ENCODE measurements at regions not wholly inside any gene's neighbourhood (a gene's known extent, or its start where the extent isn't known, plus 50 kb on each side); places are given as distances from the start of the nearest gene placed in this dataset.

DNA sequence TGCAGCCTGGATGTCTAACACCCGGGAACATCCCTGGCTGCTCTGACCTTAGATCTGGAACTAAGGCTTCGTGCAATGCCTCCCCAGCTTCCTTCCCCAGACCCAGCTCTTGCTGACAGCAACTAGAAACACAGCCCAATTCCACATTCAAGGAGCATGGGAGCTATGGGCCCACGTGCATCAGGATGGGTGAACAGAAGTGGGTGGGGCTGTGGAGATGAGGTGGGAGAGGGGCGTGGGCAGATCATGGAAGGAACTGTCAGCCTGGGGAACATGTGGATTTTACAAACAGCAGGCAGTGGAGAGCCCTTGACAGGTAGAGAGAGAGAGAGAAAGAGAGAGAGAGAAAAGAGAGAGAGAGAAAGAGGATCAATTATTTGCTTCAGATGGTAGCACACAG lies 231.6 kb downstream of the MATN1 start:
- TF ChIP-seq, protein P1, sequence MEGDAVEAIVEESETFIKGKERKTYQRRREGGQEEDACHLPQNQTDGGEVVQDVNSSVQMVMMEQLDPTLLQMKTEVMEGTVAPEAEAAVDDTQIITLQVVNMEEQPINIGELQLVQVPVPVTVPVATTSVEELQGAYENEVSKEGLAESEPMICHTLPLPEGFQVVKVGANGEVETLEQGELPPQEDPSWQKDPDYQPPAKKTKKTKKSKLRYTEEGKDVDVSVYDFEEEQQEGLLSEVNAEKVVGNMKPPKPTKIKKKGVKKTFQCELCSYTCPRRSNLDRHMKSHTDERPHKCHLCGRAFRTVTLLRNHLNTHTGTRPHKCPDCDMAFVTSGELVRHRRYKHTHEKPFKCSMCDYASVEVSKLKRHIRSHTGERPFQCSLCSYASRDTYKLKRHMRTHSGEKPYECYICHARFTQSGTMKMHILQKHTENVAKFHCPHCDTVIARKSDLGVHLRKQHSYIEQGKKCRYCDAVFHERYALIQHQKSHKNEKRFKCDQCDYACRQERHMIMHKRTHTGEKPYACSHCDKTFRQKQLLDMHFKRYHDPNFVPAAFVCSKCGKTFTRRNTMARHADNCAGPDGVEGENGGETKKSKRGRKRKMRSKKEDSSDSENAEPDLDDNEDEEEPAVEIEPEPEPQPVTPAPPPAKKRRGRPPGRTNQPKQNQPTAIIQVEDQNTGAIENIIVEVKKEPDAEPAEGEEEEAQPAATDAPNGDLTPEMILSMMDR (IDR thresholded peaks at IDR 0.05): no peak
- Histone ChIP-seq H3K36me3 (no peaks in the 10 kb centered on the region), H3K4me1 (no peaks in the 10 kb centered on the region), H3K27ac (no peak overlapping the region), H3K9me3 (no peaks in the 10 kb centered on the region), H3K27me3 (no peaks in the 10 kb centered on the region), H3K4me3 (no peak overlapping the region)
- intact Hi-C loops (cut with DNase I): no loop called here
- no peak for DNase-seq (ENCODE audit: low spot score in 2 of 2)

- intact Hi-C loops (cut with DNase I): no loop called here
- Histone ChIP-seq H3K4me1 (no peaks in the 10 kb centered on the region), H3K9me3 (no peaks in the 10 kb centered on the region), H3K4me3 (no peak overlapping the region), H3K36me3 (no peaks in the 10 kb centered on the region), H3K27me3 (no peaks in the 10 kb centered on the region), H3K27ac (no peak overlapping the region)
- DNase-seq (ENCODE audit: low spot score in 2 of 2): no peak
- TF ChIP-seq, protein P1 (IDR thresholded peaks at IDR 0.05): no peak
Measured at GRCh38 chr1:30490554-30491053, 232.8 kb downstream of the MATN1 start.

DNA sequence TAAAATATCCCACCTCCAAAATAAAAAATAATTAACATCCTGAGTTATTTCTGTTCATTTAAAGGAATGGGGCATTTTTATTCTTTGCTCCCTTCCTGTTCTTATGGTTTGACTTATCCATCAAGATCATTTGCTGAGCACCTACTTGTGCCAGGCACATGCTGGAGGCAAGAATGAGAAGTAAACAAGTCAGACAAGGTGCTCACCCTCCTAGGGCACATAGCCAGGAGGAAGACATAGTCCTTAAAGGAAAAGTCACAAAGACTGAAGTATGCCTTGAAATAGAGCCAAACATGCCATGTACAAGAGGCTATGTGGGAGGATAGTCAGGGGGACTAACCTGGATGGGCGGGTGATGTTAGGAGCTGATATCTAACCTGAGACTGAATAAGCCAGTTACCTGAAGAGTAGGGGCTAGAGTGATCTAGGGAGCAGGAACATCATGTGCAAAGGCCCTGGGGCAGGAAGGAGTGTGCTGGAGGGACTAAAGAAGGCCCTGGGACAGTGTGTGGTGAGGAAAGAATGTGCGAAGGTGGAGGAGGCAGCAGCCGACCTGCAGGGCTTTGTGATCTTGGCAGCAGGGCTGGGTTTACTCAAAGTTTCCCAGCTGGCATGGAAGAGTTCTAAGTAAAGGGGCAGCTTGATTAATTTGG lies 233.5 kb downstream of the MATN1 start:
- Histone ChIP-seq H3K36me3 (no peaks in the 10 kb centered on the region), H3K4me1 (no peaks in the 10 kb centered on the region), H3K9me3 (no peaks in the 10 kb centered on the region), H3K27ac (no peak overlapping the region), H3K27me3 (no peaks in the 10 kb centered on the region), H3K4me3 (no peak overlapping the region)
- no peak for DNase-seq (ENCODE audit: low spot score in 2 of 2)
- intact Hi-C loops (cut with DNase I): no loop called here
- TF ChIP-seq, protein P1 (IDR thresholded peaks at IDR 0.05): no peak

DNA sequence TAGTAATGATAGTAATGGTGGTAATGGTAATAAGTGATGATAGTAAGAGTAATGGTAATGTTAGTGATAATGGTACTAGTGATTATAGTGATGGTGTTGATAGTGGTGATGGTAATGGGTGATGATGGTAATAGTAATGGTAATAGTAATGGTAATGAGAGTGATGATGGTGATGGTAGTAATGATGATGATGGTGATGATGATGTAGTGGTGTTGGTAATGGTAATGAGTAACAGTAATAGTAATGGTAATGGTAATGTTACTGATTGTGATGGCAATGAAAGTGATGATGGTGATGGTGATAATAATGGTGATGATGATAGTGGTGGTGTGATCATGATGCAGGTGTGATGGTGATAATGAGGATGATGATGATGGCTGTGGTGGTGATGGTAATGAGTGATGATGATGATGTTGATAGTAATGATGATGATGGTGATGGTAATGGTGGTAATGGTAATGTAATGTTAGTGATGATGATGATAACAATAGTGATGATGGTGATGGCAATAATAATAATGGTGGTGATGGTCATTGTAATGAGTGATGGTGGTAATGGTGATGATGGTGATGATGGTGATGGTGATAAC lies 235.0 kb downstream of the MATN1 start:
- no peak overlapping the region for H3K4me3 ChIP-seq
- H3K4me1 ChIP-seq: no peaks in the 10 kb centered on the region
- H3K27me3 ChIP-seq: no peaks in the 10 kb centered on the region
- TF ChIP-seq, protein P1 (IDR thresholded peaks at IDR 0.05): no peak
- no peak overlapping the region for H3K27ac ChIP-seq
- intact Hi-C loops (cut with DNase I): no loop called here
- H3K36me3 ChIP-seq: no peaks in the 10 kb centered on the region
- H3K9me3 ChIP-seq: no peaks in the 10 kb centered on the region
- DNase-seq (ENCODE audit: low spot score in 2 of 2): no peak

DNA sequence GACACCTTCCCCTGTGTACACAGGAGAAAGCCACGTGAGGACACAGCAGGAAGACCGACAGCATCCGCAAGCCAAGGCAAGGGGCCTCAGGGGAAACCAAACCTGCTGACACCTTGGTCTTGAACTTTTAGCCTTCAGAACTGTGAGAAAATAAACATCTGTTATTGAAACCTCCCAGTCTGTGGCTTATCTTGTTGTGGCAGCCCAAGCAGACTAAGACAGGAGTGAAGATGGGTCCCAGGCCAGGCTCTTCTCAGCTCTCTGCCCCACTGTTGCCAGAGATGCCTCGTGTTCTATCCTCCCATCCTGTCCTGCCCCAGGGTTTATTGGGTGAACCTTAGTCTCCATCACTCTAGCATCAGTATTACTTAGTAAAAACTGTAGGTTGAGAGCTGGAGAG lies 236.3 kb downstream of the MATN1 start:
- intact Hi-C loops (cut with DNase I): no loop called here
- no peaks in the 10 kb centered on the region for H3K36me3 ChIP-seq
- no peak for DNase-seq (ENCODE audit: low spot score in 2 of 2)
- no peaks in the 10 kb centered on the region for H3K4me1 ChIP-seq
- H3K27me3 ChIP-seq: no peaks in the 10 kb centered on the region
- H3K27ac ChIP-seq: no peak overlapping the region
- TF ChIP-seq, protein P1 (IDR thresholded peaks at IDR 0.05): no peak
- H3K9me3 ChIP-seq: peaks cover 0 to 5% of the 10 kb centered on the region in 2 donors
- no peak overlapping the region for H3K4me3 ChIP-seq
